IMR-90 (cell line): ENCODE measurements at regions not wholly inside any gene's neighbourhood (a gene's known extent, or its start where the extent isn't known, plus 50 kb on each side); places are given as distances from the start of the nearest gene placed in this dataset.

Experiments used
- ATAC-seq: fragments of 200-7000 bp; cut with Tn5 transposase; 2 replicates; pipeline ENCODE4 v1.9.1; 2020; ENCODE audit warnings: low read depth, mild to moderate bottlenecking, moderate library complexity
- BruUV-seq: library from RNA; stranded (reverse); fragments of 400-500 nt; replicated peaks from 2 replicates; lab custom pipeline; 2021; lab: Mats Ljungman, UMichigan
- CTCF ChIA-PET: fragments of 300-600 bp; formaldehyde crosslinking; extraction: SDS; loops from one replicate; lab custom pipeline; 2021; ENCODE audit warnings: antibody characterized with exemption; lab: Yijun Ruan, JAX
- POLR2A ChIA-PET: fragments of 300-600 bp; sonication (Branson Sonifier 250); formaldehyde crosslinking; loops from one replicate; lab custom pipeline; 2022; ENCODE audit warnings: antibody characterized with exemption; ENCODE audit not compliant: unreplicated experiment; lab: Charles Lee
- DNase-seq: peaks from one replicate; pipeline ENCODE4 v3.0.0; 2013
- H2AFZ ChIP-seq: replicated peaks from 2 replicates; pipeline ENCODE3; 2013; ENCODE audit warnings: low read length, mild to moderate bottlenecking; ENCODE audit not compliant: poor library complexity
- H2AK5ac ChIP-seq: 2 replicates; pipeline ENCODE4 v1.6.1; 2013; ENCODE audit warnings: low read depth, low read length, inconsistent platforms
- H2AK9ac ChIP-seq: replicated peaks from 2 replicates; pipeline ENCODE3; 2013; ENCODE audit warnings: mild to moderate bottlenecking, low read depth, low read length, moderate library complexity; ENCODE audit not compliant: poor library complexity
- H2BK120ac ChIP-seq: 2 replicates; pipeline ENCODE4 v1.6.1; 2013; ENCODE audit warnings: low read depth, low read length, inconsistent platforms
- H2BK15ac ChIP-seq: 3 replicates; pipeline ENCODE4 v1.6.1; 2013; ENCODE audit warnings: low read depth, low read length, inconsistent platforms
- H2BK20ac ChIP-seq: 2 replicates; pipeline ENCODE4 v1.6.1; 2013; ENCODE audit warnings: low read depth, mild to moderate bottlenecking, inconsistent platforms, low read length, moderate library complexity
- H2BK5ac ChIP-seq: 2 replicates; pipeline ENCODE4 v1.6.1; 2013; ENCODE audit warnings: mild to moderate bottlenecking, low read depth, low read length, inconsistent platforms; ENCODE audit not compliant: poor library complexity, severe bottlenecking
- H3K14ac ChIP-seq: replicated peaks from 2 replicates; pipeline ENCODE4 v1.6.1; 2013; ENCODE audit warnings: low read depth, low read length, inconsistent platforms
- H3K18ac ChIP-seq: 2 replicates; pipeline ENCODE4 v1.6.1; 2013; ENCODE audit warnings: low read depth, low read length, control low read depth
- H3K23ac ChIP-seq: 2 replicates; pipeline ENCODE4 v1.6.1; 2013; ENCODE audit warnings: low read depth, low read length, inconsistent platforms
- H3K27ac ChIP-seq: 2 replicates; pipeline ENCODE4 v1.5.1; 2013; ENCODE audit warnings: mild to moderate bottlenecking, control low read depth, low read length; ENCODE audit not compliant: insufficient read depth
- H3K27me3 ChIP-seq: 2 replicates; pipeline ENCODE4 v1.6.1; 2013; ENCODE audit warnings: low read length; ENCODE audit not compliant: control insufficient read depth, insufficient read depth
- H3K36me3 ChIP-seq: 2 replicates; pipeline ENCODE4 v1.6.1; 2013; ENCODE audit warnings: low read length, mixed read lengths; ENCODE audit not compliant: control insufficient read depth, insufficient read depth
- H3K4ac ChIP-seq: 2 replicates; pipeline ENCODE4 v1.6.1; 2013; ENCODE audit warnings: low read depth, low read length, inconsistent platforms
- H3K4me1 ChIP-seq: 2 replicates; pipeline ENCODE4 v1.6.1; 2013; ENCODE audit warnings: low read length, mixed read lengths; ENCODE audit not compliant: control insufficient read depth, insufficient read depth
- H3K4me2 ChIP-seq: 2 replicates; pipeline ENCODE4 v1.6.1; 2013; ENCODE audit warnings: low read depth, mild to moderate bottlenecking, control low read depth, low read length, moderate library complexity
- H3K4me3 ChIP-seq: 2 replicates; pipeline ENCODE4 v1.5.1; 2013; ENCODE audit warnings: low read depth, mild to moderate bottlenecking, control low read depth, low read length, moderate library complexity; ENCODE audit not compliant: insufficient read depth
- H3K56ac ChIP-seq: 2 replicates; pipeline ENCODE4 v1.6.1; 2013; ENCODE audit warnings: low read length, inconsistent platforms; ENCODE audit not compliant: insufficient read depth; ENCODE audit errors: extremely low read depth
- H3K79me1 ChIP-seq, 2 experiments: 2 replicates each; pipeline ENCODE4 v1.6.1; 2013; ENCODE audit warnings: low read length in 2 of 2, inconsistent platforms in 1 of 2, low read depth in 1 of 2
- H3K9ac ChIP-seq: 2 replicates; pipeline ENCODE4 v1.6.1; 2013; ENCODE audit warnings: low read depth, low read length, control low read depth
- H3K9me1 ChIP-seq: 2 replicates; pipeline ENCODE4 v1.6.1; 2013; ENCODE audit warnings: low read length, inconsistent platforms; ENCODE audit not compliant: insufficient read depth
- H3K9me3 ChIP-seq: 2 replicates; pipeline ENCODE4 v1.6.1; 2013; ENCODE audit warnings: low read length; ENCODE audit not compliant: control insufficient read depth, insufficient read depth
- H4K20me1 ChIP-seq: 2 replicates; pipeline ENCODE4 v1.6.1; 2013; ENCODE audit warnings: low read length, inconsistent platforms; ENCODE audit not compliant: insufficient read depth
- H4K5ac ChIP-seq: 2 replicates; pipeline ENCODE4 v1.6.1; 2013; ENCODE audit warnings: mild to moderate bottlenecking, low read depth, low read length, control low read depth
- H4K8ac ChIP-seq, 2 experiments: 2 replicates each; pipeline ENCODE4 v1.6.1; 2013; ENCODE audit warnings: low read depth in 2 of 2, low read length in 2 of 2, control low read depth in 1 of 2, inconsistent platforms in 1 of 2
- H4K91ac ChIP-seq: 2 replicates; pipeline ENCODE4 v1.6.1; 2013; ENCODE audit warnings: low read depth, low read length, inconsistent platforms; ENCODE audit not compliant: insufficient read depth
- BHLHE40 ChIP-seq: fragments of 150-350 bp; IDR thresholded peaks from 2 replicates; pipeline ENCODE4 v1.6.1; 2016; ENCODE audit warnings: mild to moderate bottlenecking, low read depth, low read length
- CEBPB ChIP-seq: IDR thresholded peaks from 2 replicates; pipeline ENCODE4 v1.6.1; 2012; ENCODE audit warnings: low read depth, low read length, improper control_type of control experiment
- CHD1 ChIP-seq: IDR thresholded peaks from 2 replicates; pipeline ENCODE4 v1.6.1; 2012; ENCODE audit warnings: low read depth, low read length, improper control_type of control experiment
- FOS ChIP-seq: fragments of 150-350 bp; IDR thresholded peaks from 2 replicates; pipeline ENCODE4 v1.6.1; 2016; ENCODE audit warnings: low read depth, low read length
- MAFK ChIP-seq: IDR thresholded peaks from 2 replicates; pipeline ENCODE4 v1.6.1; 2012; ENCODE audit warnings: low read depth, low read length, improper control_type of control experiment
- MAZ ChIP-seq: IDR thresholded peaks from 2 replicates; pipeline ENCODE4 v1.6.1; 2012; ENCODE audit warnings: low read depth, mild to moderate bottlenecking, low read length, improper control_type of control experiment, moderate library complexity, borderline replicate concordance
- MXI1 ChIP-seq: IDR thresholded peaks from 2 replicates; pipeline ENCODE4 v1.6.1; 2012; ENCODE audit warnings: low read depth, mild to moderate bottlenecking, low read length, moderate library complexity, borderline replicate concordance
- POLR2A ChIP-seq: IDR thresholded peaks from 2 replicates; pipeline ENCODE4 v1.6.1; 2012; ENCODE audit warnings: mild to moderate bottlenecking, low read depth, low read length
- RAD21 ChIP-seq: IDR thresholded peaks from 2 replicates; pipeline ENCODE4 v1.6.1; 2012; ENCODE audit warnings: low read length, improper control_type of control experiment
- RCOR1 ChIP-seq: IDR thresholded peaks from 2 replicates; pipeline ENCODE4 v1.6.1; 2012; ENCODE audit warnings: mild to moderate bottlenecking, low read length, improper control_type of control experiment; ENCODE audit not compliant: insufficient replicate concordance
- RFX5 ChIP-seq: IDR thresholded peaks from 2 replicates; pipeline ENCODE4 v1.8.0; 2012; ENCODE audit warnings: low read depth, mild to moderate bottlenecking, low read length, moderate library complexity
- SMC3 ChIP-seq: fragments of 150-350 bp; IDR thresholded peaks from 2 replicates; pipeline ENCODE4 v1.6.1; 2016; ENCODE audit warnings: low read depth, mild to moderate bottlenecking, antibody characterized with exemption, low read length, moderate library complexity
- WGBS, 2 experiments: methylation state at CpG; one replicate each; pipeline versions ENCODE4 v1.1.5 to v1.1.7; 2013; ENCODE audit warnings: missing lambda C conversion rate in 2 of 2; ENCODE audit not compliant: insufficient read length in 1 of 2; ENCODE audit errors: extremely low coverage in 2 of 2; 5-methylcytosine and 5-hydroxymethylcytosine counted together
- dilution Hi-C: fragments of 300-500 bp; cut with HindIII; formaldehyde crosslinking; loops from one replicate; pipeline ENCODE4 v1.14.3; 2018; ENCODE audit warnings: low sequenced_read_pairs; ENCODE audit not compliant: unreplicated experiment
- in situ Hi-C: fragments of 300-500 bp; cut with MboI; formaldehyde crosslinking; loops from 3 replicates; pipeline ENCODE4 v1.14.3; 2019; ENCODE audit warnings: low sequenced_read_pairs, inconsistent platforms, mixed read lengths
- intact Hi-C: fragments of 100-400 bp; cut with micrococcal nuclease; formaldehyde crosslinking; loops from 2 replicates; pipeline ENCODE4 v1.10.0; 2022
- TF ChIP-seq, protein P1 (sequence below): fragments of 150-350 bp; IDR thresholded peaks from 2 replicates; pipeline ENCODE4 v1.6.1; 2016; ENCODE audit warnings: low read depth, mild to moderate bottlenecking, low read length, moderate library complexity, borderline replicate concordance

DNA sequence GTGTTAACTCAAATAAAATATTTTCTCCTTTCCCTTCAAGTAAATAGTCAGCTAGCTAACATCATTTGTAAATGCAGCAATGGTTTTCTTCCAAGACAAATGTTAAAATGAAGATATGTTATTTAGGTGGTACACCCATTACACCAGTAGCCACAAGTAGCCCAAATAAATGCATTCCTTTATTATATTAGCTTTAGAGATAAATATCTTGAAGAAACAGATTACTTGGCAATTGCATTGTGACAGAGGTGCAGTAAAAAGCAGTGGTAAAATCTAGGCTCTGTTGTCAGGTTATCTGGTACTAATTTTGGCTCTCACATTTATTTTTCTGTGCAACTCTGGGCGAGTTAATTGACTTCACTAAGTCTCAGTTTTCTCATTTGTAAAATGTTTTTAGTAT, 193.0 kb downstream of the NAA11 start:
- Histone ChIP-seq H3K18ac (no peak overlapping the region), H3K9ac (no peak overlapping the region), H3K79me1 (no peaks in the 10 kb centered on the region), H3K9me3 (peaks cover 4% of the 10 kb centered on the region; the same call in 1 of the 2 replicates), H3K14ac (no peak overlapping the region), H2BK20ac (no peak overlapping the region), H2AFZ (no peak overlapping the region), H3K23ac (no peak overlapping the region), H3K9me1 (no peaks in the 10 kb centered on the region), H2BK120ac (no peak overlapping the region), H3K27me3 (no peaks in the 10 kb centered on the region), H4K20me1 (no peaks in the 10 kb centered on the region), H3K4me1 (no peaks in the 10 kb centered on the region), H3K4ac (no peak overlapping the region), H3K4me2 (no peak overlapping the region), H4K8ac (no peak overlapping the region), H3K56ac (no peak overlapping the region), H3K4me3 (no peak overlapping the region), H3K27ac (no peak overlapping the region), H4K91ac (no peak overlapping the region), H3K36me3 (no peaks in the 10 kb centered on the region), H2AK5ac (no peak overlapping the region), H4K5ac (no peak overlapping the region), H2BK15ac (no peak overlapping the region), H2BK5ac (no peak overlapping the region), H2AK9ac (no peak overlapping the region)
- BruUV-seq = no TSS peak
- DNase-seq = no peak
- intact Hi-C loops = no loop called here
- TF ChIP-seq SMC3 = no peak
- no peak for TF ChIP-seq MAZ
- TF ChIP-seq MXI1 = no peak
- TF ChIP-seq CHD1 = no peak
- no peak for TF ChIP-seq RCOR1
- TF ChIP-seq, protein P1, sequence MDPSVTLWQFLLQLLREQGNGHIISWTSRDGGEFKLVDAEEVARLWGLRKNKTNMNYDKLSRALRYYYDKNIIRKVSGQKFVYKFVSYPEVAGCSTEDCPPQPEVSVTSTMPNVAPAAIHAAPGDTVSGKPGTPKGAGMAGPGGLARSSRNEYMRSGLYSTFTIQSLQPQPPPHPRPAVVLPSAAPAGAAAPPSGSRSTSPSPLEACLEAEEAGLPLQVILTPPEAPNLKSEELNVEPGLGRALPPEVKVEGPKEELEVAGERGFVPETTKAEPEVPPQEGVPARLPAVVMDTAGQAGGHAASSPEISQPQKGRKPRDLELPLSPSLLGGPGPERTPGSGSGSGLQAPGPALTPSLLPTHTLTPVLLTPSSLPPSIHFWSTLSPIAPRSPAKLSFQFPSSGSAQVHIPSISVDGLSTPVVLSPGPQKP = no peak
- TF ChIP-seq RFX5 = no peak
- TF ChIP-seq MAFK = no peak
- no peak for TF ChIP-seq CEBPB
- TF ChIP-seq RAD21 = no peak
- TF ChIP-seq FOS = no peak
- TF ChIP-seq POLR2A = no peak
- no peak for TF ChIP-seq BHLHE40
- CTCF ChIA-PET = no interaction called here
- POLR2A ChIA-PET = no interaction called here
- WGBS, 2 experiments = no CpG with 5 or more reads among the region's 1 CpG
- ATAC-seq = no peak
- in situ Hi-C loops = no loop called here
- dilution Hi-C loops = no loop called here
